Nephron progenitor cell (in vitro differentiated cells): ENCODE measurements at regions not wholly inside any gene's neighbourhood (a gene's known extent, or its start where the extent isn't known, plus 50 kb on each side); places are given as distances from the start of the nearest gene placed in this dataset.

Source experiments
- DNase-seq: peaks from one replicate; pipeline ENCODE4 v3.0.0; 2021
- H3K27ac Mint-ChIP-seq: 2 replicates; pipeline ENCODE4 v1.8.0; 2021; ENCODE audit warnings: mild to moderate bottlenecking, moderate library complexity, mixed read lengths
- H3K27me3 Mint-ChIP-seq: 2 replicates; pipeline ENCODE4 v1.8.0; 2021; ENCODE audit warnings: mild to moderate bottlenecking, low read depth, mixed read lengths; ENCODE audit not compliant: poor library complexity
- H3K36me3 Mint-ChIP-seq: 2 replicates; pipeline ENCODE4 v1.8.0; 2021; ENCODE audit warnings: low read depth, mixed read lengths
- H3K4me1 Mint-ChIP-seq: 2 replicates; pipeline ENCODE4 v1.8.0; 2021; ENCODE audit warnings: mixed read lengths
- H3K4me3 Mint-ChIP-seq: 2 replicates; pipeline ENCODE4 v1.8.0; 2021; ENCODE audit warnings: mild to moderate bottlenecking, moderate library complexity, mixed read lengths
- H3K9me3 Mint-ChIP-seq: 2 replicates; pipeline ENCODE4 v1.8.0; 2021; ENCODE audit warnings: mild to moderate bottlenecking, moderate library complexity, mixed read lengths
- TF ChIP-seq, protein P1 (sequence below): fragments of 200-600 bp; sonication (generic); IDR thresholded peaks from 2 replicates; pipeline ENCODE4 v1.5.0; 2021; ENCODE audit warnings: antibody characterized with exemption

DNA sequence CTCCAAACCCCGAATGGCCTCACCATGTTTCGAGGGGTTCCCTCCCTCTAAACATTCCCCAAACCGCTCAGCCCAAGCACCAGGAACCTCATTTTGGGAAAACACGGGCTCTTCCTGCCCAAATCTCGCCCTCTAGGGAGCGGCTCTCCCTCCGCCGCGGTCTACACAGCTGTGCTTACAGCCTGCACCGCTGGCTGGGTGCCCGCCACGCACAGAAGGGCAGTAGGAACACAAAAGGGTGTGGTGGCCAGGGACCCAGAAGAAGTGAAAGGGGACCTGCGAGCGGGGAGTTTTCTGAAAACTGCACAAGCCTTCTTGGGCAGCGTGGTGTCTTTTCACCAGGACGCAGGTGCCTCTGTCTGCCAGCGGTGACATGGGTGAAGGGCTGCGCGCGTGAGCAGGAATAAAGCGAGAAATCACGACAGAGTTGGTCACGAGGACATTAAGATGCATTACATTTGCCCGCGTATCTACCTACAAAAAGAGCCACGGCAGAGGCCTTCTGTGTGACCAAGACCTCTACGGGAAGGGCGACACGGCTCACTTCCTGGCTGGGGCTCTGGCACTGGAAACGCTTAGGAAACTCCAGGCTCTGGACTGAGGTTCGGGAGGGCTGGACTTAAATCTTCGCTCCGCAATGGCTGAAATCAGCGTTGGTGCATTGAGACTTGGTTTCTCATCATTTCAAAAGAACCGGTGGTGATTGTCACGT, 171.7 kb downstream of the LSM5 start:
- Mint-ChIP-seq H3K27ac (no peak overlapping the region), H3K27me3 (peaks cover 22% of the 10 kb centered on the region), H3K4me1 (peaks cover 5% of the 10 kb centered on the region), H3K4me3 (no peak overlapping the region), H3K36me3 (no peaks in the 10 kb centered on the region), H3K9me3 (no peaks in the 10 kb centered on the region)
- TF ChIP-seq, protein P1, sequence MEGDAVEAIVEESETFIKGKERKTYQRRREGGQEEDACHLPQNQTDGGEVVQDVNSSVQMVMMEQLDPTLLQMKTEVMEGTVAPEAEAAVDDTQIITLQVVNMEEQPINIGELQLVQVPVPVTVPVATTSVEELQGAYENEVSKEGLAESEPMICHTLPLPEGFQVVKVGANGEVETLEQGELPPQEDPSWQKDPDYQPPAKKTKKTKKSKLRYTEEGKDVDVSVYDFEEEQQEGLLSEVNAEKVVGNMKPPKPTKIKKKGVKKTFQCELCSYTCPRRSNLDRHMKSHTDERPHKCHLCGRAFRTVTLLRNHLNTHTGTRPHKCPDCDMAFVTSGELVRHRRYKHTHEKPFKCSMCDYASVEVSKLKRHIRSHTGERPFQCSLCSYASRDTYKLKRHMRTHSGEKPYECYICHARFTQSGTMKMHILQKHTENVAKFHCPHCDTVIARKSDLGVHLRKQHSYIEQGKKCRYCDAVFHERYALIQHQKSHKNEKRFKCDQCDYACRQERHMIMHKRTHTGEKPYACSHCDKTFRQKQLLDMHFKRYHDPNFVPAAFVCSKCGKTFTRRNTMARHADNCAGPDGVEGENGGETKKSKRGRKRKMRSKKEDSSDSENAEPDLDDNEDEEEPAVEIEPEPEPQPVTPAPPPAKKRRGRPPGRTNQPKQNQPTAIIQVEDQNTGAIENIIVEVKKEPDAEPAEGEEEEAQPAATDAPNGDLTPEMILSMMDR: no peak
- DNase-seq: no peak

DNA sequence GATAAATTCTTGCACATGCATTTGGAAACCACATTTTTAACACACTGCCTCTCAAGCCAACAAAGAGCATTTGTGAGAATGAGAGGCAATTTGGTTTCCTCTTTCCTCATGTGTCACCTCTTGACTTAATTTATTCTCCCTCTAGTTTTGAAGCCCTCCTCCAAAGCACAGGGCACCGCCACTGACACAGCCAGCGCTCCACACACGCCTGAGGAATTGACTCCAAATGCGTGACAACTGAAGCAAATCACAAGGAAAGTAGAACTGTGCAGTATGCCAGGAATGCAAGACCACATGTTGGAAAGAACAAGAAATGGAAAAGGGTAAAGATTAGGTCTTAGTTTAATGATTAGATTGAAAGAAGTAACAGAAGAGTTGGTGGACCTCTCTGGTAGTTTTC, 173.3 kb downstream of the LSM5 start:
- peaks cover 18% of the 10 kb centered on the region for H3K27me3 Mint-ChIP-seq
- peak; percentile 21 for DNase-seq
- H3K36me3 Mint-ChIP-seq: no peaks in the 10 kb centered on the region
- H3K4me3 Mint-ChIP-seq: no peak overlapping the region
- H3K4me1 Mint-ChIP-seq: peaks cover 5% of the 10 kb centered on the region
- TF ChIP-seq, protein P1: no peak
- peak overlapping the region; percentile 57 for H3K27ac Mint-ChIP-seq
- H3K9me3 Mint-ChIP-seq: no peaks in the 10 kb centered on the region

DNA sequence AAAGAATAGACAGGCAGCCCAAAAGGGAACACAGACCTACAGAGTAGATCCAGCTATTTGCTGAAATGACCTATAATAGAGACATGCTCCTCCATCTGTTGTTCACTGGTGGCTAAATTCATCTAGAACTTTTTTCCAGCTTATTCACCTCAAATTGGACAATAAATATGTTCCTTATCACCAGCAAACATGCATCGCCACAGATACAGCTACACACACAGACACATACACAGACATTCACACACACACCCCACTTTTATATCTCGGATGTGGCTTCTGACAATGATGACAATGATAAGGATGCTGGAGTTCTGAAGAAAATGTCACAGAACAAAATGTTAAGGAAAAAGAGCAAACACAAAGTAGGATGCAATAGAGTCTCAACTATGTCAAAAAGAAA, 175.4 kb downstream of the LSM5 start:
- H3K36me3 Mint-ChIP-seq: no peaks in the 10 kb centered on the region
- DNase-seq: no peak
- TF ChIP-seq, protein P1: no peak
- H3K27ac Mint-ChIP-seq: no peak overlapping the region
- H3K4me1 Mint-ChIP-seq: peaks cover 5% of the 10 kb centered on the region
- peaks cover 5% of the 10 kb centered on the region for H3K9me3 Mint-ChIP-seq
- H3K4me3 Mint-ChIP-seq: no peak overlapping the region
- H3K27me3 Mint-ChIP-seq: peaks cover 10% of the 10 kb centered on the region

DNA sequence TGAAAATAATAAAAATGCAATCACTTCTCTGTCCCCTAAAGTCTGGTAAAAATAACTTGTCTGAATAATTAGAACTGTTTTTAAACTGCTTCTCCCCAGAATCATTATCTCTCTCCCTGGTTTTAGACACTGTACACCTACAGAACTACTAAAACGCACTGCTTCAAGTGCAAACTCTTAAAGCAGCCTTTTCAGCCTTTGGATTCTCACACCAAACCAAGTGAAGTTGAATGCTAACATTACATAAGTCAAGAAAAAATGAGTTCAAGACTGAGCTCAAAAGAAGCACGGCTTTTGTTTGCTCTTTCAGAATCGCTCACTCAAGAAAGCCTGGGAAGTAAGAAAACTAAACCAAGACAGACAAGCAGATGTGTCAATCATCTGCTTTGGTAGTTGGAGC, 188.8 kb downstream of the LSM5 start:
- no peak for DNase-seq
- Mint-ChIP-seq H3K36me3 (peaks cover 5% of the 10 kb centered on the region), H3K9me3 (peaks cover 10% of the 10 kb centered on the region), H3K27me3 (peaks cover 84% of the 10 kb centered on the region), H3K4me1 (peaks cover 14% of the 10 kb centered on the region), H3K4me3 (no peak overlapping the region), H3K27ac (no peak overlapping the region)
- TF ChIP-seq, protein P1: no peak

DNA sequence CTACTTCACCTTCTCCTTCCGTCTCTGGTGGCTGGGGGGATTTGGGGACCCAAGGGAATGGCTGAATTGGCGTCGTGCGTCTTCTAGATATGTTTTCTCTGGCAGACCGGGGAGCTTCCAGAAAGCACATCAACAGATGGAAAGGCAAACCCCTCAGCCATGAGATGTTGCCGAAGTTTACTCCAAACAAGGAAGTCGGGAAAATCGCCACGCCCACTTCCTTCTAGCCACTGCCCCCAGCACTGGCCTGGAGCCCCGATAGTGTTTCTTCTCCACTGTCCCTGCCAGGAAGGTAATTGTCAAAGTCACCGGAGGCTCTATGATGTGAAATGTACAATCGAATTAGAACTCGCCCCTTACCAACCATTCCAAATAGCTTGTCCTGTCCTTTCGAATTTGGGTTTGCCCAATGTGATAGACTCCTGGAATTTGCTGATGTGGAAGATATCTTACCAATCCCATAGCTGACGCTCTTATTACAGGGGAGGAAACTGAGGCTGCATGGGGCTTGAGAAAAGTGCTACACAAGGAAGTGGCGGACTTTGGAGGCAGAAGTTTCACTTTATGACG, 191.0 kb downstream of the LSM5 start:
- Mint-ChIP-seq H3K27me3 (peaks cover 93% of the 10 kb centered on the region), H3K9me3 (peaks cover 5% of the 10 kb centered on the region), H3K4me3 (peak overlapping the region; percentile 92), H3K27ac (no peak overlapping the region), H3K4me1 (peaks cover 26% of the 10 kb centered on the region), H3K36me3 (peaks cover 5% of the 10 kb centered on the region)
- TF ChIP-seq, protein P1: no peak
- peak; percentile 70 for DNase-seq
